Dermis blood vessel endothelial cell (primary cell): ENCODE measurements at regions not wholly inside any gene's neighbourhood (a gene's known extent, or its start where the extent isn't known, plus 50 kb on each side); places are given as distances from the start of the nearest gene placed in this dataset.
"Not testable (repeated sequence)": the region's sequence is repeated elsewhere in the genome, so short reads cannot be mapped to it uniquely, and the experiment has no call there.

Experiments used
- DNase-seq: peaks from one replicate; pipeline ENCODE4 v3.0.0; 2010

DNA sequence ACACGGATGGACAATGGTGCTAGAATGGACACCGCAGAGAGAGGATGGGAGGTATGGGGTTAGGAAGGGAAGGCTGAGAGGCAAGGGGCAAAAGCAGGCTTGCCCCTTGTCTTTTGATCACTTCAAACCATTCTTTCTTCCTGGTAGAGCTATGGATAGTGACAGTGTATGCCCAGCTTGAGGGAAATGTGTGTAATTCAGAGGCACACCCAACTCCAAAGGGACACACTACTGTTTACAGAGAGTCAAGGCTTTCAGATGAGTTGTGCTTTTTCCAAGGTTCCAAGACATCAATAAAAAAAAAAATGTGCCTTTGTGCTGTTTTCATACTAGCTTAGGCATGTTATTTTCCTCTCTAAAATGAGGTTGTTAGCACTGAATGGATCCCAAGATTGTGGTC is 185.0 kb downstream of the MCHR2 start:
- no peak for DNase-seq

DNA sequence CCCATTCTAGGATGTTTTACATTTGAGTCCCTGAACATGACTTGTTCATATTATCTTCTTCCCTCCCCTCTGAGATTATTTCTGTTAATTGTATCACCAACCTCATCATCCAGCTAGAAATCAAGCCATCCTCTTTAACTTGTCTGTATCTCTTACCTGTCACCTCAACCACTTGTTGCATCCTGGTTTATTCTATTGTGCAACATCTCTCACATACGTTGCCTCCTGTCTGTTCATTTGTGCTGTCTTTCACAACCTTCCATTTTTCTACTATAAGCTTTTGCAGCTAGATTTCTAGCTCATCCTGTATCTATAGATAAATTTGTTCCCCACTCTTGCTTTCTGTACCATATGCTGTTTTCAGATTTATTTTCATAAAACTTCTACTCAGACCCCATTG is 183.7 kb downstream of the MCHR2 start:
- no peak for DNase-seq

DNA sequence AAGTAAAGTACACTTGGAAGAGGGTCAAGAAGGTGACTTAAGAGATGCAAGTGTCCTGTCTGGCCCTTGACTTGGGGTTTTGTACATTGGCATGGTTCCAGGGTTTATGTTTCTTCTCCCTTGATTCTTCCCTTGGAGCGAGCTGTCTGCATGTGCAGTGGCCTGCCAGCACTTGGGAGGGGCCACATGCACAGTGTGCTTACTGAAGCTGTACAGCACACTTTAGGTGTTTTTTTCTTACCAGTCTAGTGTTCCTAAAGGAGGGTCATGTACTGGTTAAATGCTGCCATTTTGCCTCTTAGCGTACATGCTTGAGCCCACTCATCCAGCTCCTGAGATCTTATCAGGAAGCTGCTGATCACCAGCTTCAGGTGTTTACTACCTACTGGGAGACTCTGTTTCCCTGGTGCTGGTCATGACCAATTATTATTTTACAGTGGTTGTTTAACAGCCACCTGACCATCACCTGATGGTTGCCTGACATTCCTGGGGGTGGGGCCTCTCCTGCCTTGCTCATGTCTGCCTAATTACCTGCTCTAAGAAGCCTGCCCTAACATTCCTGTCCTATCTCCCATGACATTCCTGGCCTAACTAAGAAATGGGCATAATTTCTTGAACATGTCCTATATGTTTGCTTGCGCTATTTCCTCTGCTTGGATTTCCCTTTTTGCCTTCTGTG is 182.9 kb downstream of the MCHR2 start:
- no peak for DNase-seq

DNA sequence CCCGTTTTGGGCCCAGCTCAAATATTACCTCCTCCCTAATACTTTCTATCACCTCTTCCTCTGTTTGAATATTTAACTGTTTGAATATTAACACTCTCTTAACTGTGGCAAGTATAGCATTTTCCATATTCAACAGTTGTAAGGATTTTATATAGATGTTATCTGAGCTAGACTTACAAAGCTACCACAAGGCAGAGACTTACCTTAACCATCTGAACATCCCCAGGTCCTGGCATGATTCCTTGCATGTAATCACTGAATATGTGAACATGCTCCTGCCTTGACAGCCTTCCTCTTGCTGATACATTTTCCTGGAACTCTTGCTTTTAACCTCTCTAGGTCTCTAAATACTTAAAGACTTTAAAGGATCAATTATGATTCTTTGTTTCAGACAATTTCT is 182.4 kb downstream of the MCHR2 start:
- no peak for DNase-seq

DNA sequence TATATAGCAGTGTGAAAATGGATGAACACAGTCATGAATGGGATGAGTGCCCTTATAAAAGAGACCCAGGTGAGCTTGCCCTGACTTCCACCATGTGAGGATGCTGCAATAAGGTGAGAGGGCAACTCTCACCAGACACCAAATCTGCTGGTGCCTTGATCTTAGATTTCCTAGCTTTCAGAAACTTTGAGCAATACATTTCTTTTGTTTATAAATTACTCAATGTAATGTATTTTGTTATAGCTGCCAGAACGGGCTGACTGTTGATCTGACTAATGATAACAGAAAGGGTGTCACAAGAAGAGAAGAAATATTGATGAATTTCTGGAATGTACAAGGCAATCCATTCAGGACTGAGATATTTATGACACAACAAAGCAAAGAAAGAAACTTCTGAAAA is 180.5 kb downstream of the MCHR2 start:
- DNase-seq, result no peak

DNA sequence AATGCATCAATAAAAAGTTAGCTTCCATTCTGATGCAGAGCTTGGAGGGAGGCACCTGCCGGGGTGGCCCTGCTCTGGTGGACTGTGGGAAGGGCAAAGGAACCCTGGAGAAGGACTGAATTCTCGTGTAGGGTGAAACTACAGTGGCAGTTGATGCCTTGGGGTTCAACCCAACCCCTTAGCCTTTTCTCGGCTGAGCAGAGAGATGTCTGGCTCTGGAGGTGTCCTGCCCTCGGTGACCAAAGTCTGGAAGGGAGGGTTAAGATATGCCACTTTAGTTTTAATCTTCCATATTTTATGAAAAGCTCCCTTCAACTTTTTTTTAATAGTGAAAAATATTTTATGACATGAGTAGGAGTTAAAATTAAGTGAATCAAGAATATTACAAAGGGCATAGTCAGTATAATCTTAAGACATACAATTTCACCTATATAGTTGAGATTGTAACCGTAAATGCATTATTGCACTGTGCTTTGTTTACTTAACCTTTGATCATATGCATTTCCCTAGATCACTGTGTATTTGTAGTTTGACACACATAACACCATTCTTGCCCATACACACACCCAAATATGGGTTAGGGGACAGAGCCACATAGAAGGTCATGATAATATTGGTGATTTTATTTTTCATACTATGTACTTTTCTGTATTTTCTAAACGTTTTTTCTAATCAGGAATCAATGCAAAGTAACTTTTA is 179.6 kb downstream of the MCHR2 start:
- DNase-seq, result no peak

DNA sequence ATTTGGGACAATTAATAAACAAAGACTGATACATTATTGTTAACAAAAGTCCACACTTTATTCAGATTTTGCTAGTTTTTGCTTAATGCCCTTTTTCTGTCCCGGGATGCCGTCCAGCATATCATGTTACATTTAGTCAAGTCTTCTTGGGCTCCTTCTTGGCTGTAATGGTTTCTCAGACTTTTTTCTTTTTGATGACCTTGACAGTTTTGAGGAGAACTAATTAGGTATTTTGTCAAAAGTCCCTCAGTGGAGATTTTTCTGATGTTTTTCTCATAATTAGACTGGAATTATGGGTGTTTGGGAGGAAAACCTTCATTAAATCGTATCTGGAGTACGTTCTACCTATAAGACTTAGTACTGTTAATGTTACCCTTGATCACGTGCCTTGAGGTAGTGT is 177.2 kb downstream of the MCHR2 start:
- DNase-seq, result no peak

DNA sequence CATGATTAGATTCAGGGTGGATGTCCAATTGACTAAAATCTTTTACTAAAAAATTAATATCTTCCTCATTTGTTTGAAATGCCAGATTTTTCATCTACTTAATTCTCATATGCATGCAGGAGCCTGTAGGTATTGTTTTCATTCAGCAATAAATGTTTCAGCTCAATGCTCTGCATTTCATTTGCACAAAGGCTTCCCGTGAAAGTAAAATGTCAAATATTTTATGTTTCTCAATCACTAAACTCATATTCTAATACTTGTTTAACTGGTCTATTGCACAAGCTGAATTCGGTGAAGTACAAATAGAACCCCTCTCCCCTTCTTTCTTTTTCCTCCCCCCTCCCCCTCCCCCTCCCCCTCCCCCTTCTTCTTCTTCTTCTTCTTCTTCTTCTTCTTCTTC is 175.9 kb downstream of the MCHR2 start:
- DNase-seq, result no peak

DNA sequence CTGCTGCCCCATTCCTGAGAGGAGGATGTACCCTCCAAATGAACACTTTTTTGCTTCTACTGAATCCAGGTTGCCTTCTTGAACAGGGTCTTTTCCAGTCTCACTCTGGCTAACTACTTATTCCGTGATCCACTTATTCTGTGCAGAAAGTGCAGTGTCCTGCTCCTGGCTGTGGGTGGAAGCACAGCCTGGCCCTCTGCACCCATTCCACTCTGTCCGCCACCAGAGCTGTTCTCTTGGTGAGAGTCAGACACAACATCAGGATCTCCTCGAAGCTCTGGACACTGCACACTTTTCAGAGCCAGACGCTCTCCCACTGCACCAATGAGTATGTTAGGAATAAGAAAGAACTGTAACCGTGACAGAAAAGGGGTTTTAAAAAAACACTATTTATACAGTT is 174.2 kb downstream of the MCHR2 start:
- no peak for DNase-seq

DNA sequence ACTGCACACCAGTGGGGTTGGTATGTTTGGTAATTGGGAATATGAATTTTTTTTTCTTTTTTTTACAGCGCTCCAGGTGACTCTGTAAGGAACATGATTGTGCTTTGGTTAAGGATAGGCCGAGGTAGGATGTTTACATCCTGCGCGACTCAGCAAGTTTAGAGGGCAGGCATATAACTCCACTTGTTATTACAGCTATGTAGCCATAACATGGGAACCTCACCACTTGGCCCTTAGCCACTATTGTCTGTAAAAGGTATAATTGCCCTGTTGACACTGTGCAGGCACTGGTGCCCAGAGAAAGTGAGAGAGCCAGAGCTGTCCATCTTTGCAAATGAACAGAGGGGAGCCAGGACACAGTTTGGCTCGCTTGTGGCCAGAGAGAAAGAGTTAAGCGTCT is 172.9 kb downstream of the MCHR2 start:
- DNase-seq, result peak; percentile 24

DNA sequence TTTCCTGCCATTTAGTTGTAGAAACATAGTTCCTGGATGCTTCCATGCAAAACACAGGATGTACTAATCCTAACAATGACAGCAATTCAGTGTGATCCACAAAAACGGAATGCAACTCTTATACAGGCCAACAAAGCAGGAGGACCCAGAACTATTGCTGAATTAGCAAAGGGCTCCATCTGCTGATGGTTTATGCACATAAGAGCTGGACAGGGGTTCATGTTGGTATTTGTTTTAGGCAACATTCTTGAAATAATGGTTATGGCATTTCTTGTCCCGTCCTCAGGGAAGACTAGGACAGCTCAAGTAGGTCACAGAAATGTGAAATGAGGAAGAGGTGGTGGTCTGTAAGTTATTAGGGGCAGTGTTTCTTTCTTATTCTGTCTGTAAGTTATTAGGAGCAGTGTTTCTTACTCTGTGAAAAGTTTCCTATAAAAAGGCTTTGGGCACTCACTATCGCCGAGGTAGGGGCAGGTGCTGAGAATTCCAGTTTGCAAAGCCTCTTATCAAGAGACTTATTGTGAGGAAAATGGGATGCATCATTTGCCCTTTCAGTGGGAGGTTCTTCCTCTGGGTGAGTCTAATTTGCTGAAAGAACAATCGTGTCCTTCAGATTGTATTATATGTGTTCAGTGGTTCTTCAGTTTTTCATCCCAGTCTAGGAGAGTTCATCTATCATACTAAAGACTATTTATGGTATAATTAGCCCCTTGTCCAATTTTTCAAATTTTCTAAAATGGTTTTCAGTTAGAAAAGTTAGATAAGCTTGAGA is 171.1 kb downstream of the MCHR2 start:
- peak; percentile 70 for DNase-seq

DNA sequence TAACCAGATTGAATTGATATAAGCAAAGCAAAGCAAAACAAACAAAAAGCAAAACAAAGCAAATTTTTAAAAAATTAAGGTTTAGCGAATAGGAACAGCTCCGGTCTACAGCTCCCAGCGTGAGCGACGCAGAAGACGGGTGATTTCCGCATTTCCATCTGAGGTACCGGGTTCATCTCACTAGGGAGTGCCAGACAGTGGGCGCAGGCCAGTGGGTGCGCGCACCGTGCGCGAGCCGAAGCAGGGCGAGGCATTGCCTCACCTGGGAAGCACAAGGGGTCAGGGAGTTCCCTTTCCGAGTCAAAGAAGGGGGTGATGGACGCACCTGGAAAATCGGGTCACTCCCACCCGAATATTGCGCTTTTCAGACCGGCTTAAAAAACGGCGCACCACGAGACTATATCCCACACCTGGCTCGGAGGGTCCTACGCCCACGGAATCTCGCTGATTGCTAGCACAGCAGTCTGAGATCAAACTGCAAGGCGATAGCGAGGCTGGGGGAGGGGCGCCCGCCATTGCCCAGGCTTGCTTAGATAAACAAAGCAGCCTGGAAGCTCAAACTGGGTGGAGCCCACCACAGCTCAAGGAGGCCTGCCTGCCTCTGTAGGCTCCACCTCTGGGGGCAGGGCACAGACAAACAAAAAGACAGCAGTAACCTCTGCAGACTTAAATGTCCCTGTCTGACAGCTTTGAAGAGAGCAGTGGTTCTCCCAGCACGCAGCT is 170.3 kb downstream of the MCHR2 start:
- not testable (repeated sequence) for DNase-seq

DNA sequence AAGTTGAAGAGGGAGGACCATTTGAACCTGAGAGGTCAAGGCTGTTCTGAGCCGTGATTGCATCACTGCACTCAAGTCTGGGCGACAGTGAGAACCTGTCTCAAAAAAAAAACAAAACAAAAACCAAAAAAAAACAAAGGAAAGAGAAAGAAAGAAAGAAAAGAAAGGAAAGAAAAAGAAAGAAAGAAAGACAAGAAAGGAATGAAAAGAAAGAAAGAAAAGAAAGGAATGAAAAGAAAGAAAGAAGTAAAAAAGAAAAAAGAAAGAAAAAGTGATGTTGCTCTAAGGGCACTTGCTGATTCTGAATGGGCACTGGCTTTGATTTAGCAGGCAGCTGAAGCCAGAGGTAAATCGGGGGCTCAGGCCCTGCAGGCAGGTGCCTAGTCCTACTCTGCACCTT is 161.0 kb downstream of the MCHR2 start:
- no peak for DNase-seq

DNA sequence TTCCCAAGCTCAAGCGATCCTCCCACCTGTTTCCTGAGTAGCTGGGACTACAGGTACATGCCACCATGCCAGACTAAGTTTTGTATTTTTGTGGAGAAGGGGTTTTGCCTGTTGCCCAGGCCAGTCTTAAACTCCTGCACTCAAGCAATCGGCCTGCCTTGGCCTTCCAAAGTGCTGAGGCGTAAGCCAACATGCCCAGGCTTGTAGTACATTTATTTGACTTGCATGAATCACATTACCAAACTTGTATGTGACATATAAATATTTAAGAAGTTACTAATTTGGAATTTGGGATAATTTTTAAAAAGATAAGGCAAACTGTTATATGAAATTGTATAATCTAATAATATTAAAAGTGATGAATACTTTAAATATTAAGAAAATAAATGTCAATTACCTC is 157.6 kb downstream of the MCHR2 start:
- DNase-seq, result no peak

DNA sequence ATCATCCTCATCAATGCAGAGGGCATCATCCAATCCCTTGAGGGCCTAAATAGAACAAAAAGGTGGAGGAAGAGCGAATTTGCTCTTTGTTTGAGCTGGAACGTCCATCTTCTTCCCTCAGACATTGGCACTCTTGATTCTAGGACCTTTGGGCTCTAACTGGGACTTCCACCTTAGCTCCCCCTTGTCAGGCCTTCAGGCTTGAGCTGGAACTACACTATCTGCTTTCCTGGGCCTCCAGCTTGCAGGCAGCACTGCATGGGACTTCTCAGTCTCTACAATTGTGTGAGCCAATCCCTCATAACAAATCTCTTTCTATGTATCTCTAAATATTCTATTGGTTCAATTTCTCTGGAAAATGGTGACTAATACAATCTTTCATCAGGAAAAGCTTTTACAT is 155.4 kb downstream of the MCHR2 start:
- no peak for DNase-seq

DNA sequence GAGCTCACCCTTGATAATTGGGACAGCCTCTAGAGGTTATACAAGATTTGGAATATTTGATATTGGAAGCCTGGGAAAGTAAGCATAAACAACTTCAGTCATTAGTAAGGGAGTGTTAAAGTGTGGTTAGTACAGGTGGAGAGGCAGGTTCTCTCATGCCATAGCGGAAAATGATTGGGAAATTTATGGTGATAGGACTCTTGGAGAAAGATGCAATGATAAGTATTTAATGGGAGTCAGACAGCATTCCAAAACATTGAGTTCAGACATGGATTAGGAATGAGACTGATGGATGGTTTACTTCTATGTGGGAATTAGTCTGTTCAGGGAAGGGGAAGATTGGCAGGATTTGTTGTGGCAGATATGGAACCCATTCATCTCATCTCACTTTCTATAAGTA is 152.7 kb downstream of the MCHR2 start:
- DNase-seq, result no peak

DNA sequence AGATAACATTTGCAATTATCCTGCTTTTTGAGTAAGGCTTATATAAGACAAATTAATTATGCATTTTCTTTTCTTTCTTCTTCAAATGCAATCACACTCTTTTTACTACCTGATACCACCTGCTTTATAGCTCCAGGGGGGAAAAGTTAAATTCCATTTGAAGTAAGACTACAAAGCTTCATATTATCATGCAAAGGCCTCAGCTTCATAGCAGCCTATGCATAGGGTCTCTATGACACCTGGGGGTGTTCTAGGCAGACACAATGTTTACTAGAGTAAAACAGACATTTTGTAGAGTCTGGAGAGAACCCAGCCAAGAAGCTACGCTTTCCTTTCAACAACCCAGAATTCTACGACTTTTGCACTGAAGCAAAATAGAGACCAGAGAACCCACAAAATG is 148.0 kb downstream of the MCHR2 start:
- no peak for DNase-seq

DNA sequence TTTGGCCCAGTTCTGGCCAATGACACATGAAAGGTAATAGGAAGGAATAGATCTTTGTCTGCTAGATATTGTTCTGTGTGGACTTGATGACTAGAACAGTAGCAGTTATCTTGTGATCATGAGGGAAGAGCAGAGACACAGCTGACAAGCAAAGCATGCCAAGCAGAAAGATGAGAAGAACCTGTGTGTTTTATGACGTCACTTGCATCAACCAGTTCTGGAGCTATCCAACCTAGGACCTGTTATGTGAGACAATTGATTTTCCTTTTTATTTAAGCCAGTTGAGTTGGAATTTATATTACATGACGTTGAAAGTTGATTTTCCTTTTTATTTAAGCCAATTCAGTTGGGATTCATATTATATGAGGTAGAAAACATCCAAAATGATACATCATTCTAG is 143.2 kb downstream of the MCHR2 start:
- no peak for DNase-seq

DNA sequence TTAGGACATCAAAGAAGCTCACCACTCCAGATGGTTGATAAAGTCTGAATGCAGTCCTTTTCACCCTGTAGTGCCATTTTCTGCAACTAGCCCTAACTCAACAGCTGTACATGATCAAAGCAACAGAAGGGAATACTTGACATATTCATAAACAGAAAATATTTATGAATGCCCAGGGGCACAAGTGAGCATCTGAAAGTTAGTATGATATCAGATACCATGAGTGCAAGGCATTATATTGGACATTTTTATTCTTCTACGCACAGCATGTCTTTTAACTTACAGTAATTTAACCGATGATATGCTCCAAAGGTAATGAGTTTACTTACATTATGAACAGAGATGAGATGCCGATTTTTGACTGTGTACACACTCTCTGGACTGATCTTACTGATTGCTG is 142.0 kb downstream of the MCHR2 start:
- DNase-seq, result no peak

DNA sequence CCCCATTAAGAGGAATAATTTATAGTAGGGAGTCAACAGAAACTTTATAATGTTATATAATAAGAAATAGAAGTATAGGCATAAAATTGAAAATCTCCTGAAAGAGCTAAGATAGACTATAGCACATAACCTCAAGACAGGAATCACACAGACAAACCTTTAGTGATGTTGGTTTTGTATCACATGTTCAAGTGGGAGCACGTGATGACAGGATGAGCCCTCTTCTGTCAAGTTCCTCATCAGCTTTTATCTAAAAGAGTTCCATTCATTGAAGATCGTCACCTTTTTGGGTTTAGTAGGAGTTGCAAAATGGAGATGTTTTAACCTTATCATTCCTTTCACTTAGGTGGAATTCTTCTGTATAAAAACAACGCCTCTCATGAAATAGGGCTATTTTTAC is 127.0 kb downstream of the MCHR2 start:
- DNase-seq, result no peak

DNA sequence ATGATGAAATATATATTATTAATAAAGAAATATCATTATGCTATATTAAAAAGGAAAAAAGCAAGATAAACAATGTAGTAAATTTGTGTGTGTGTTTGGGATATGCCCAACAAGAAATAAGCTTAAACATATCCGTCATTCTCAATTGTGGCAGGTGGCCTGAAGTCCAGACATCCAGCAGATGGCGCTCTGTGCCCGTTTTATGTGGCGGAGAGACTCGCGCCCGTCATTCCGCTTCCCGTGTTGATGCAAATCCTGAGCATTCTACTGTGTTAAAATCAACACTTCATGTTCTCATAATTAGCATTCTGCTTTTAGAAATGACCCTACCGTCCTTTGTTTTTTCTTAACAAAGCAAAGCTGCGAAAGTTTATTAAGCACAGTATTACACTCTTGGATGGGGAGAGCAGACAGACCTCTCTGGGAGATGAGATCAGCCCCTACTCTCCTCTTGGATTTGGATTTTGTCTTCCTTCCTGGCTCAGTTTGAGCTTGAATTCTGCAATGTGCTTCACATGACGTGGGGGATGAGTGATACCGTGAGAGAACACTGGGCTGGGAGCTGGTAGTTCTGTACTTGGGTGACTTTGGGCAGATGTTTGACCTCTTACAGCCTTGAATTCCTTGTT is 125.8 kb downstream of the MCHR2 start:
- peak; percentile 83 for DNase-seq
